Endothelial cell of umbilical vein (primary cell): ENCODE measurements at regions not wholly inside any gene's neighbourhood (a gene's known extent, or its start where the extent isn't known, plus 50 kb on each side); places are given as distances from the start of the nearest gene placed in this dataset.

ENCODE experiments used
- CTCF ChIP-seq, 2 donors: IDR thresholded peaks; 1 replicate in 1 of 2; 2 replicates in 1 of 2; pipeline ENCODE4 v1.5.1; 2011; ENCODE audit warnings: low read length in 2 of 2, mild to moderate bottlenecking in 2 of 2, moderate library complexity in 2 of 2, control low read depth in 1 of 2, inconsistent platforms in 1 of 2, low read depth in 1 of 2; ENCODE audit not compliant: insufficient read depth in 1 of 2; ENCODE audit errors: extremely low read depth in 1 of 2
- JUN ChIP-seq: IDR thresholded peaks from 2 replicates; pipeline ENCODE4 v1.6.1; 2011; ENCODE audit warnings: borderline replicate concordance, low read depth; ENCODE audit not compliant: insufficient read length, insufficient read depth
- MYC ChIP-seq: IDR thresholded peaks from one replicate; pipeline ENCODE4 v1.6.1; 2011; ENCODE audit warnings: mild to moderate bottlenecking, low read depth, low read length
- TF ChIP-seq, protein P1 (sequence below): IDR thresholded peaks from 2 replicates; pipeline ENCODE4 v1.6.1; 2011; ENCODE audit not compliant: insufficient read depth, insufficient read length

- TF ChIP-seq CTCF (IDR thresholded peaks at IDR 0.05; ENCODE audit: extremely low read depth in 1 of 2, insufficient read depth in 1 of 2, low read depth in 1 of 2, low read length in 2 of 2), result no peak
- TF ChIP-seq MYC, result no peak
- TF ChIP-seq, protein P1, sequence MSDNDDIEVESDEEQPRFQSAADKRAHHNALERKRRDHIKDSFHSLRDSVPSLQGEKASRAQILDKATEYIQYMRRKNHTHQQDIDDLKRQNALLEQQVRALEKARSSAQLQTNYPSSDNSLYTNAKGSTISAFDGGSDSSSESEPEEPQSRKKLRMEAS, result no peak
- TF ChIP-seq JUN, result no peak
These were observed 1378.9 kb downstream of the BRD1 start for GRCh38 chr22:48448821-48449220.
